GM23338 (cell line): ENCODE measurements at regions not wholly inside any gene's neighbourhood (a gene's known extent, or its start where the extent isn't known, plus 50 kb on each side); places are given as distances from the start of the nearest gene placed in this dataset.

Source experiments
- EZH2phosphoT487 ChIP-seq: fragments of 200-600 bp; sonication (generic); IDR thresholded peaks from one replicate; pipeline ENCODE4 v1.8.1; 2018; ENCODE audit warnings: antibody characterized with exemption; ENCODE audit not compliant: unreplicated experiment
- TF ChIP-seq, protein P1 (sequence below), 2 experiments: fragments of 200-600 bp in 1 of 2; sonication (generic) in 1 of 2; conservative IDR thresholded peaks; 2 replicates each; pipeline versions ENCODE4 v1.5.1 to v1.6.1; 2016 to 2017; ENCODE audit warnings: antibody characterized with exemption in 2 of 2, low read depth in 2 of 2, mild to moderate bottlenecking in 2 of 2, moderate library complexity in 1 of 2
- TF ChIP-seq, protein P2 (sequence below): IDR thresholded peaks from 2 replicates; pipeline ENCODE4 v1.6.1; 2016; ENCODE audit warnings: antibody characterized with exemption

DNA sequence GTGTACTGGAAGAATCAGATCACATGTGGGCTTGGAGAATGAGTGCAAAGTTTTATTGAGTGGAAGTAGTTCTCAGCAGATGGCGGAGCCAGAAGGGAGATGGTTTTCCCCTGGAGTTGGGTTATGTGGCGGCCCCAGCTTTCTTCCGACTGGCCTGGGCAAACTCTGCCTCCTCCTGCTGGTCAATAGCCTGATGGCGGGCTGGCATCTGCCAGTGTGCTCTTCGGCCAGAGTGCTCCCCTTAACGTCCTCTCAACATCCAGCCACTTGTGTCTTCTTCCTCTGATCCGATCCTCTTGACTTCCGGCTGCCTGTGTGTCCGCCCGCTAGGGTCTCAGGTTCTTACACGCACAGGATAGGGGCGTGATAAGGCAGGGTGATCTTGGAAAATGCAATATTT is 741.3 kb downstream of the RNF144A start:
- TF ChIP-seq, protein P1, sequence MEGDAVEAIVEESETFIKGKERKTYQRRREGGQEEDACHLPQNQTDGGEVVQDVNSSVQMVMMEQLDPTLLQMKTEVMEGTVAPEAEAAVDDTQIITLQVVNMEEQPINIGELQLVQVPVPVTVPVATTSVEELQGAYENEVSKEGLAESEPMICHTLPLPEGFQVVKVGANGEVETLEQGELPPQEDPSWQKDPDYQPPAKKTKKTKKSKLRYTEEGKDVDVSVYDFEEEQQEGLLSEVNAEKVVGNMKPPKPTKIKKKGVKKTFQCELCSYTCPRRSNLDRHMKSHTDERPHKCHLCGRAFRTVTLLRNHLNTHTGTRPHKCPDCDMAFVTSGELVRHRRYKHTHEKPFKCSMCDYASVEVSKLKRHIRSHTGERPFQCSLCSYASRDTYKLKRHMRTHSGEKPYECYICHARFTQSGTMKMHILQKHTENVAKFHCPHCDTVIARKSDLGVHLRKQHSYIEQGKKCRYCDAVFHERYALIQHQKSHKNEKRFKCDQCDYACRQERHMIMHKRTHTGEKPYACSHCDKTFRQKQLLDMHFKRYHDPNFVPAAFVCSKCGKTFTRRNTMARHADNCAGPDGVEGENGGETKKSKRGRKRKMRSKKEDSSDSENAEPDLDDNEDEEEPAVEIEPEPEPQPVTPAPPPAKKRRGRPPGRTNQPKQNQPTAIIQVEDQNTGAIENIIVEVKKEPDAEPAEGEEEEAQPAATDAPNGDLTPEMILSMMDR (conservative IDR thresholded peaks at IDR 0.05; ENCODE audit: low read depth in 2 of 2), result peak in 1 of 2 experiments; percentile 49; a peak in 3 of 4 replicates
- TF ChIP-seq EZH2phosphoT487, result no peak
- TF ChIP-seq, protein P2, sequence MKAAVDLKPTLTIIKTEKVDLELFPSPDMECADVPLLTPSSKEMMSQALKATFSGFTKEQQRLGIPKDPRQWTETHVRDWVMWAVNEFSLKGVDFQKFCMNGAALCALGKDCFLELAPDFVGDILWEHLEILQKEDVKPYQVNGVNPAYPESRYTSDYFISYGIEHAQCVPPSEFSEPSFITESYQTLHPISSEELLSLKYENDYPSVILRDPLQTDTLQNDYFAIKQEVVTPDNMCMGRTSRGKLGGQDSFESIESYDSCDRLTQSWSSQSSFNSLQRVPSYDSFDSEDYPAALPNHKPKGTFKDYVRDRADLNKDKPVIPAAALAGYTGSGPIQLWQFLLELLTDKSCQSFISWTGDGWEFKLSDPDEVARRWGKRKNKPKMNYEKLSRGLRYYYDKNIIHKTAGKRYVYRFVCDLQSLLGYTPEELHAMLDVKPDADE, result no peak
